Thyroid gland (tissue), 4 donors: ENCODE measurements at regions not wholly inside any gene's neighbourhood (a gene's known extent, or its start where the extent isn't known, plus 50 kb on each side); places are given as distances from the start of the nearest gene placed in this dataset.

ENCODE experiments used
- DNase-seq, 2 donors: peaks; one replicate each; pipeline ENCODE4 v3.0.0-alpha.2; 2019
- H3K27ac ChIP-seq, 3 donors: fragments of 200-600 bp; sonication (generic); 1 replicate in 2 of 3; 2 replicates in 1 of 3; pipeline ENCODE4 v1.5.1; 2016 to 2019; ENCODE audit warnings: mild to moderate bottlenecking in 1 of 3, moderate library complexity in 1 of 3
- H3K27me3 ChIP-seq: fragments of 200-600 bp; sonication (generic); one replicate; pipeline ENCODE4 v1.5.1; 2019
- H3K36me3 ChIP-seq, 2 donors: fragments of 200-600 bp; sonication (generic); one replicate each; pipeline ENCODE4 v1.5.1; 2016 to 2019
- H3K4me1 ChIP-seq, 2 donors: fragments of 200-600 bp; sonication (generic); one replicate each; pipeline ENCODE4 v1.5.1; 2017 to 2019
- H3K4me3 ChIP-seq, 3 donors: fragments of 200-600 bp; sonication (generic); replicated peaks in 1 of 3; 1 replicate in 2 of 3; 2 replicates in 1 of 3; pipeline ENCODE4 v1.5.1; 2016; ENCODE audit warnings: mild to moderate bottlenecking in 1 of 3
- H3K9me3 ChIP-seq: fragments of 200-600 bp; sonication (generic); one replicate; pipeline ENCODE4 v1.5.1; 2017
- CTCF ChIP-seq, 6 experiments: fragments of 200-600 bp in 3 of 6; fragments of 450-650 bp in 3 of 6; sonication (generic) in 3 of 6; IDR thresholded peaks; one replicate each; pipeline ENCODE4 v1.5.1; 2016 to 2019; ENCODE audit warnings: antibody characterized with exemption in 6 of 6, mild to moderate bottlenecking in 2 of 6, inconsistent platforms in 1 of 6, moderate library complexity in 1 of 6
- POLR2A ChIP-seq, 2 donors: fragments of 450-650 bp; IDR thresholded peaks; one replicate each; pipeline ENCODE4 v1.6.1; 2017; ENCODE audit warnings: antibody characterized with exemption in 2 of 2, mild to moderate bottlenecking in 2 of 2, moderate library complexity in 1 of 2
- WGBS, 2 donors: methylation state at CpG; one replicate each; pipeline ENCODE4 v1.1.5; 2017; 5-methylcytosine and 5-hydroxymethylcytosine counted together
- intact Hi-C: fragments of 100-400 bp; cut with DNase I; formaldehyde crosslinking; loops from one replicate; pipeline ENCODE4 v1.15.1; 2023

DNA sequence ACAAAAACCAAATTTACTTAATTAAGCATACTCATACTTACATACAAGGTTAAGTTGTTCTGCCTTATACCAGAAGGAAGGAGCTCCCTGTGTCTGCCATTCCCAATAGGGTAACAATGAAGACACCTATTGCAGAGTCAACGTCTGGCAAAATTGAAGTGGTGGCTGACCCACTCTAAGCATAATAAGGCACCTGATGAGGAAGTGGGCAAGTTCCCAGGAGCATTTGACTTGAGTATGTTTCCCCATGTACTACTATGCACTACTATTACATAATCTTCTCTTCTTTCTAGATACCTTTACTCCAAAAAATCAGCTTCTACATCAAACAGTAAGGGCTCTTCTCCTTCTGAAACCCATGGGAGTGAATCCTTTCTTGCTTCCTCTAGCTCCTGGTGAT lies 591.5 kb downstream of the PPARGC1A start:
- H3K4me1 ChIP-seq, result no peaks in the 10 kb centered on the region
- TF ChIP-seq CTCF (IDR thresholded peaks at IDR 0.05), result no peak
- no peak for TF ChIP-seq POLR2A (IDR thresholded peaks at IDR 0.05)
- intact Hi-C loops, result no loop called here
- 83 to 85% methylated on average over 1 of the region's 1 CpG for WGBS, 2 donors
- no peaks in the 10 kb centered on the region for H3K36me3 ChIP-seq
- no peak overlapping the region for H3K4me3 ChIP-seq
- H3K27me3 ChIP-seq, result no peaks in the 10 kb centered on the region
- no peak for DNase-seq
- H3K9me3 ChIP-seq, result no peaks in the 10 kb centered on the region
- no peak overlapping the region for H3K27ac ChIP-seq

GRCh38 chr4:23297327-23297726 lies 592.5 kb downstream of the PPARGC1A start:
- H3K4me3 ChIP-seq, result no peak overlapping the region
- no peak for TF ChIP-seq POLR2A (IDR thresholded peaks at IDR 0.05)
- TF ChIP-seq CTCF (IDR thresholded peaks at IDR 0.05), result no peak
- no peaks in the 10 kb centered on the region for H3K9me3 ChIP-seq
- H3K36me3 ChIP-seq, result no peaks in the 10 kb centered on the region
- DNase-seq, result no peak
- H3K4me1 ChIP-seq, result no peaks in the 10 kb centered on the region
- intact Hi-C loops, result no loop called here
- WGBS, 2 donors, result 81 to 87% methylated on average over 4 of the region's 4 CpGs
- no peaks in the 10 kb centered on the region for H3K27me3 ChIP-seq
- no peak overlapping the region for H3K27ac ChIP-seq

GRCh38 chr4:23291139-23291538 lies 598.4 kb downstream of the GBA3 start:
- no peaks in the 10 kb centered on the region for H3K9me3 ChIP-seq
- no peak for TF ChIP-seq CTCF (IDR thresholded peaks at IDR 0.05)
- no peak for TF ChIP-seq POLR2A (IDR thresholded peaks at IDR 0.05)
- H3K4me1 ChIP-seq, result no peaks in the 10 kb centered on the region

DNA sequence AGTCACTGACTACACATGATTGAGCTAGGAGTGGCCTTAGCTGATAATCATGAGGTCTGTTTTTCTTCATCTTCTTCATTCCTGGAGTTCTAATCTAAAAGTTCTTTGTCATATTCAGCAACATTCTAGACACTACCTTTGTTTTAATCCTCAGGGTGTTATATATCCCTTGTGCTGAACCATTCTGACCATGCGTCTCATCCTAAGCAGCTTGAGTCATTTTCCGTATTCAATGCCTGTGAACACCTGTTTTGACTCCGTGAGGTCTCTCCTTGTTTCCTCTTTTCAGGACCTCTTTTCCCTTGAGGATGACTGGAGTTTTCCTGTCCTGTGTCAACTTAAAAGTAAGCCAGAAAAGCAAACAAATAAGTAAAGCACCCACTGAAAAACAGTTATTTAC lies 597.9 kb downstream of the GBA3 start:
- H3K27me3 ChIP-seq, result no peaks in the 10 kb centered on the region
- intact Hi-C loops, result no loop called here
- no peaks in the 10 kb centered on the region for H3K36me3 ChIP-seq
- H3K4me1 ChIP-seq, result no peaks in the 10 kb centered on the region
- TF ChIP-seq POLR2A (IDR thresholded peaks at IDR 0.05), result no peak
- TF ChIP-seq CTCF (IDR thresholded peaks at IDR 0.05), result no peak
- H3K9me3 ChIP-seq, result no peaks in the 10 kb centered on the region
- H3K27ac ChIP-seq, result no peak overlapping the region
- no peak for DNase-seq
- no peak overlapping the region for H3K4me3 ChIP-seq
- 82 to 90% methylated on average over 3 of the region's 3 CpGs for WGBS, 2 donors

More at GRCh38 chr4:23291139-23291538, 598.4 kb downstream of the GBA3 start:
- Histone ChIP-seq H3K36me3 (no peaks in the 10 kb centered on the region), H3K27ac (no peak overlapping the region), H3K27me3 (no peaks in the 10 kb centered on the region), H3K4me3 (no peak overlapping the region)
- DNase-seq, result no peak
- 77 to 80% methylated on average over 2 of the region's 2 CpGs for WGBS, 2 donors
- intact Hi-C loops, result no loop called here

- 81 to 83% methylated on average over 3 of the region's 3 CpGs for WGBS, 2 donors
- no peaks in the 10 kb centered on the region for H3K36me3 ChIP-seq
- no peaks in the 10 kb centered on the region for H3K4me1 ChIP-seq
- no peak for DNase-seq
- no peak overlapping the region for H3K27ac ChIP-seq
- H3K4me3 ChIP-seq, result no peak overlapping the region
- no peaks in the 10 kb centered on the region for H3K27me3 ChIP-seq
- no peaks in the 10 kb centered on the region for H3K9me3 ChIP-seq
- no peak for TF ChIP-seq POLR2A (IDR thresholded peaks at IDR 0.05)
- TF ChIP-seq CTCF (IDR thresholded peaks at IDR 0.05), result no peak
- intact Hi-C loops, result no loop called here
These were observed 586.7 kb downstream of the GBA3 start for GRCh38 chr4:23279377-23279986.
